ENCODE measurements at regions not wholly inside any gene's neighbourhood (a gene's known extent, or its start where the extent isn't known, plus 50 kb on each side); places are given as distances from the start of the nearest gene placed in this dataset.

DNA sequence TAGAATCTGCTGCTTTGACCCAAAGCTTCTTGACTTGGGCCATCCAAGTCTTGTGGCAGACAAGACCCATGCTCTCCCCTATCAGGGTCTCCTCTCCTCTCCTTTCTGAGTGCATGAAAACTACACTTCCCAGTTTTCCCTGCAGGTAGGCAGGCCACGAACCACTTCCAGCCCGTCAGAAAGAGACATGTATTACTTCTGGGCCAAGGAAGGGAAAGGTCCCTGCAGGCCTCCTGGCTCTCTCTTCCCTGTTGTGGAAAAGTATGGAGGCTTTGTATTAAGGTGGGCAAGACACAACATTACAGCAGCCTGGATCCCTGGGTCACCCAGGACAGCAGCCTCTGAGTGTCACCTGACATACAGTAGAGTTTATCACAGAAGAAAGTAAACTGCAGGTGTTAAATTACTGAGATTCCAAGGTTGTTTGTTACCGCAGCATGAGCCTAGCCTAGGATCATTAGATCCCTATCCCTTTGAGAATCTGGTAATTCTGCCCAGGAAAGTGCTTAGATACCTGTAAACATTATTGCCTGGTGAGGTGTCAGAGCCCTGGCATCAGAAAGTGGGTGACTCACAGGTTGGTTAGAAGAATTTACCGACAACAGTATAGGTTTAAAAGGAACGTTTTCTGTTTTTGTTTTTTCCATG is 717.3 kb downstream of the MATN1 start:
- TF ChIP-seq GATA3 (IDR thresholded peaks at IDR 0.05; ENCODE audit: low read depth, low read length) (no peak), GATA2 (IDR thresholded peaks at IDR 0.05; ENCODE audit: low read depth, low read length) (no peak)

Measured in SH-SY5Y (cell line).